Amygdala (tissue), 56 donors: ENCODE measurements at regions not wholly inside any gene's neighbourhood (a gene's known extent, or its start where the extent isn't known, plus 50 kb on each side); places are given as distances from the start of the nearest gene placed in this dataset.
"Not testable (repeated sequence)": the region's sequence is repeated elsewhere in the genome, so short reads cannot be mapped to it uniquely, and the experiment has no call there.

ENCODE experiments used
- DNase-seq, 56 donors: peaks; one replicate each; lab custom pipeline; 2025; lab: John Stamatoyannopoulos, UW

GRCh38 chrX:44096666-44097065 is 123.5 kb upstream of the NDP start:
- DNase-seq = no peak

GRCh38 chrX:44094821-44095530 is 121.8 kb upstream of the NDP start:
- DNase-seq = no peak

- no peak for DNase-seq
These were observed 120.2 kb upstream of the NDP start for GRCh38 chrX:44093431-44093830.

GRCh38 chrX:44092778-44093177 is 119.6 kb upstream of the NDP start:
- DNase-seq = no peak

- DNase-seq = no peak
These were observed 115.4 kb upstream of the NDP start for GRCh38 chrX:44088510-44089144.

- no peak for DNase-seq
These were observed 112.0 kb upstream of the NDP start for GRCh38 chrX:44085209-44085608.

- no peak for DNase-seq
These were observed 109.6 kb upstream of the NDP start for GRCh38 chrX:44082829-44083228.

- no peak for DNase-seq
These were observed 106.9 kb upstream of the NDP start for GRCh38 chrX:44080083-44080482.

GRCh38 chrX:44072631-44073030 is 99.4 kb upstream of the NDP start:
- DNase-seq = no peak

- no peak for DNase-seq
These were observed 98.8 kb upstream of the NDP start for GRCh38 chrX:44071847-44072551.

- DNase-seq = no peak
These were observed 98.0 kb upstream of the NDP start for GRCh38 chrX:44071070-44071645.

GRCh38 chrX:44068043-44068442 is 94.9 kb upstream of the NDP start:
- no peak for DNase-seq

GRCh38 chrX:44063606-44064005 is 90.4 kb upstream of the NDP start:
- no peak for DNase-seq

GRCh38 chrX:44062840-44063239 is 89.7 kb upstream of the NDP start:
- DNase-seq = no peak

- no peak for DNase-seq
These were observed 88.9 kb upstream of the NDP start for GRCh38 chrX:44061968-44062614.

GRCh38 chrX:44060221-44060620 is 87.0 kb upstream of the NDP start:
- no peak for DNase-seq

- no peak for DNase-seq
These were observed 85.1 kb upstream of the NDP start for GRCh38 chrX:44058339-44058738.

- DNase-seq = no peak
These were observed 82.4 kb upstream of the NDP start for GRCh38 chrX:44055638-44056037.

GRCh38 chrX:44054863-44055601 is 81.8 kb upstream of the NDP start:
- DNase-seq = no peak

- not testable (repeated sequence) for DNase-seq
These were observed 71.9 kb upstream of the NDP start for GRCh38 chrX:44045106-44045505.
